Activated CD4-positive, alpha-beta T cell treated with anti-CD3 and anti-CD28 coated beads, Interleukin-10, Interleukin-2, amounts not matched to agents 100 ng/mL and 50 ng/mL, durations not matched to agents 16 hours and 8 hours (primary cell): ENCODE measurements at regions not wholly inside any gene's neighbourhood (a gene's known extent, or its start where the extent isn't known, plus 50 kb on each side); places are given as distances from the start of the nearest gene placed in this dataset.

Experiments used
- DNase-seq: peaks from one replicate; pipeline ENCODE4 v3.0.0-alpha.2; 2020

DNA sequence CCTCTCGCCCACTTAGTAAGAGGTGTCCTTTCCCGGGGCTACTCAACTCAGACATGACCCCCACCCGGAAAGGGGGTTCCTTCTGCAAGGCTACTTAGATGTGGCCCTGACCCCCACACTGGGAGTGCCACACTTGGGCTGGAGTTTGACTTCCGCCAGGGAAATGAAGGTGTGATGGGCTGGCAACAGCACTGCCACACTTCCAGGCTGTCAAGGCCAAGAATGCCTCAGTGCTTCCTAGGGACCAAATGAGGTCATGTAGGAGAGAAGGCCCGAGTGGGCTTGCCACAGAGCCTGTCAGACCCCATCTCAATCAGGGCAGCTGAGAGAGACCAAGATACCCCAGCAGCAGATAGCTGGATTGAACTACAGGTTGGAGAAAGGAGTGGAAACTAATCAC is 55.5 kb downstream of the DRD1 start:
- DNase-seq = no peak

DNA sequence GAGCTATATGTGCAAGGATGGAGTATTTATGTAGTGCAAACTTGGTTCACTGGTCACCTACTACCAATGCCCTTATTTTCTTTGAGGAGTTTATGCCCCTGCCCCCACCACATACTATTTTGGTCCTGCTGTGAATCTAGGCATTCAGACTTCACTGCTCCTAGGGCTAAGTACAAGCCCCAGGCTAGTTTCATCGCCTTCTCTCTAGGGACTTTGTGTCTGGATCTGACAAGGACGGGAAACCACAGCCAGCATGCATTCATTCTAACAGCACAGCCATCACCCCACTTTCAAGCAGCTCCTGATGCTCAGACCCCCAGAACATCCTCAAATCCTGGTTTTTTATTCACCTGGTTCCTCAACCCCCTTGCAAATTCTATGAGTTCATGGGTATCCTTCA is 56.8 kb downstream of the DRD1 start:
- DNase-seq = no peak

DNA sequence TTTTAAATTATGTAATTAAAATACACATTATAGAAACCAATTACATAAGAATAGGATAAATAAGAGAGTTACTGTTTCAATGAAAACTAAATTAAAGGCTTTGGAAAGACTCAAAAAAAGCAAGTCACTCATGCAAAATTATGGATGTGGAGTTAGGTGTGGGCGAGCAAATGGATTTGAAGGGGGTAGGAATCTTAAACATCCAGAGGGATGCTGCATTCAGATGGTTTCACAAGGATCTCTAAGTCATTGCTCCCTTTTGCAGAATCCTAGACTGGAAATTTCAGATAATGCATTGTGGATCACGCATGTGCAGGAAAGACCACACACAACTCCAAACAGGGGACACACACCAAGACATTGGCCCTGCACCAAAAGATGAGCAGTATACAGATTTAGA is 57.5 kb downstream of the DRD1 start:
- no peak for DNase-seq

DNA sequence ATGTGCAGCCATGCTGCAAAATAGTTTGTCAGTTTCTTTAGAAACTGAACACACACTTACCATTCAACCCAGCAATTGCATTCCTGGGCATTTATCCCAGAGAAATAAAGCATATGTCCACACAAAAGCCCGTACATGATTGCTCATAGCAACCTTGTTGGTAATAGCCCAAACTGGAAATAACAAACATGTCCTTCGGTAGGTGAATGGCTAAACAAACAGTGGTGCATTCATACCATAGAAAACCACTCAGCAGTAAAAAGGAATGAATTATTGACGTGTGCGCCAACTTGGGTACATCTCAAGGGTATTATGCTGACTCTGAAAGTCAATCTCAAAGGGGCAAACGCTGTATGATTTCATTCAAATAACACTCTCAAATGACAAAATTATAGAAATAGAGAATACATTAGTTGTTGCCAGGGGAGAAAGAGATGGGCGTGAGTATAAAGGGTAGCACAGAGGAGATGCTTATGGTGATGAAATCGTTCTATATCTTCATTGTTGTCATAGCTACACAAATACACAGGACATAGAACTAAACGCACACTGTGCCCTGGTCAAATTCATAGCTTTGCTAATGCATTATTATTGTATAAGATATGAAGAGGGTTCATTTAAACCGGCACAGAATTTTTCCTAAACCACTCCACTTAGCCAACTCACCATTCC is 58.2 kb downstream of the DRD1 start:
- DNase-seq = no peak

DNA sequence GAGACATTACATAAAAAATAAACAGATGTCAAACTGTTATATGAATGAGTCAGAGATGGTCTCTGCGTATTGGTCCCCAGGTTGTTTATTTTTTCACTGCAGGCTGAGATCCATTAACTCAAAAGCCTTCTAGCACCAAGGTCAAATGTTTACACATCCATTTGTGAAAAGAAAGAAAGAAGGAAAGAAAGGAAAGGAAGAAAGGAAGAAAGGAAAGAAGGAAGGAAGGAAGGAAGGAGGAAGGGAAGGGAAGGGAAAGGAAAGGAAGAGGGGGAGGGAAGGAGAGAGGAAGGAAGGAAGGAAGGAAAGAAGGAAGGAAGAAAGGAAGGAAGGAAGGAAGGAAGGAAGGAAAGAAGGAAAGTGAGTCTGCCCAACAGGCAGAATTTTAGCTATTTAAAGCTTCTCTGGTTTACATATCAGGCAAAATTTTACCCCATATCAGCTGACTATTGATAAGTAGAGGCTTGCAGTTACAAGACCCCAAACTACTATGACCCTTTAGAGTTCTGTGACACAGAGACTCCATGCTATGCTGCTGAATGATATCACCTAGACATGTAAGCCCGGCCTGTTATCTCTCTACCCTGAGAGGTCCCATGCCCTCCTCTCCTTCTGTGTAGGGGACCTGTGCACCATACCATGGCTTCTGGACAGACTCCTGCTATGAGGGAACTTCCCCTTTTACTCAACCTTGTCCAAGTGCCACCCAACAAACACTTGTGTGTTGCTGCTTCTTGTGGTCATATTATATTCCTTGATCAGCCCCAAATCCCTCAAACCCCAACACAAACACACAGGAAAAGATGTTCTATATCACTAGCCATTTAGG is 59.0 kb downstream of the DRD1 start:
- DNase-seq = no peak

DNA sequence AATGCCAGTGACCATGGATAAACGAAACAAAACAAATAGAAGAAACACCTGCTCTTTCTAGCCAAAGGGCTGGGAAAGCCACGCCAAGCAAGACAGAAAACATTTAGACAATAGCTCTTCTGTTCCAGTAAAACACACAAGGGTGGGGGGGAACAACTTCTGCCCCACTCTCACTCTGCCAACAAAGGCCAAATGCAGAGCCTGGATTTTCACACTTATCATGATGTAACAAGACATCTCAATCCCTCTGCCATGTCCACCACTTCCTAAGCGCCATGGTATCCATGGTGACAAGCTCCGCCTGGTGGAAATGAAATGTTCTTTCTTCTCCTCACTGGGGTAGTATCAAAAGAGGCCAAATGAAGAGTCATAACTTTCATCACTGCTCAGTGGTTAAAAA is 60.6 kb downstream of the DRD1 start:
- no peak for DNase-seq

DNA sequence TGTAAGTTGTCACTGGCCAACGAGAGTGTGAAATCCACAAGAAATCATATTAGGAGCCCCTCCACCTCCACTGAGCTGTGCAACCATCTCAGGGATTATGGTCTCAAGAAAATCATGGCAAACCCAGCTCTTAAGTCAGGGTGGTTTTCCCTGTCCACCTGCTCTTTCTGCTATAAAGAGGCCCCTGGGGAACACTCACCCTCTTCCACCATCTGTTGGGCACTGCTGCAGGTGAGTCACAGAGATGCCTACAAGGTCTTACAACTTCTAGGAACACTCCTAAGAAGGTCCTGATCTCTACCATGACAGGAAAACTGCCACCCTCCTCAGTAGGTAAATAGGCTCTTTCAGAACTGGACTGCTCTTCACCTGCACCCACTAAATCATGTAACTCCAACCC is 61.8 kb downstream of the DRD1 start:
- DNase-seq = no peak

DNA sequence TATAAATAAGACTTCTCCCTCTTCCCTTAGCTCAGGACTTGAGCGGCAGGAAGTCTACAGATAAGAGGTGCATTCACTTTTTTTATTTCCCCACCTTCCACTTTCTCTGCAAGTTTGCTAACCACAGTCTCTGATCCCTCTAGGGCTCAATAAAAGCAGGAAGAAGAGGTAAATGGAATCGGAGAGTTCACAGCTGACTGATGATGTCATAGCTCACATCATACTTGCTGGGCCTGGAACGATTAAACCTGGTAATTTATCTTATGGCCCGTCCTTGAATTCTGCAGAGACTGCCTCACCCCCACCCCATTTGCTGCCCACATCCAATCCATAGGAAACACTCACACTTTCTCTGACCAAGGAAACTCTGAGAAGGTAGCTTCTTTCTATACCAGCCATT is 62.9 kb downstream of the DRD1 start:
- no peak for DNase-seq

DNA sequence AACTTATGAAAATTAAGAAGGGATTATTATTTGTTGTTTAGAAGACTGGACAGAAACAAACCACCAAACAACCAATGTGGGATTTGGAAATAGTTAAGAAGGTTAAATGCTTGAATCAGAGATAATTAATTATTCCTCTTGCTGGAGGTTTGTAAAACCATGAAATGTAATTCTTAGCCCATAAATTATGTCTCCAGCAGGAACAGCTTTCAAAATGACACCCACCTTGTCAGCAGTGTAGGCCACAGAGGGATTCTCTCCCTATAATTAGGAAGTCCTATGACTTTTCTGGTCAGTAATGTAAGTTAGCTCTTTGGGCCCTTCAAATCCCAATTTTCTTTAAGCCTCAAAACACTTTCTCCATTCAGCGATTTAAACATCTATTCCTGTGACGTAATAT is 63.3 kb downstream of the DRD1 start:
- DNase-seq = no peak

DNA sequence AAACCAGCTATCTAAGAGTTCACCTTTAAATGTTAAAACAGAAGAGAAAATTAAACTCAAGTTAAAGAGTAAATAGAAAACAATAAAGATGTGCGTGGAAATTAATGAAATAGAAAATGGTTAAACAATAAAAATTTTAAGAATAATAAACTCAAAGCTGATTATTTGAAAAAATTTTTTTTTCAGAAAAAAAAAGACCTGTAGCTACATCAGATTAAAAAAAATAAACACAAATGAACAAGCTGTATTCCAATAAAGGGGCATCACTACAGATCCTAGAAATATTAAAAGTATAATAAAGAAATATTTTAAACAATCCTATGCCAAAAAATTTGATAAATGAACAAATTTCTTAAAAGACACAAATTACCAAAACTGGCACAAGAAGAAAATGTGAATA is 64.1 kb downstream of the DRD1 start:
- DNase-seq = no peak

DNA sequence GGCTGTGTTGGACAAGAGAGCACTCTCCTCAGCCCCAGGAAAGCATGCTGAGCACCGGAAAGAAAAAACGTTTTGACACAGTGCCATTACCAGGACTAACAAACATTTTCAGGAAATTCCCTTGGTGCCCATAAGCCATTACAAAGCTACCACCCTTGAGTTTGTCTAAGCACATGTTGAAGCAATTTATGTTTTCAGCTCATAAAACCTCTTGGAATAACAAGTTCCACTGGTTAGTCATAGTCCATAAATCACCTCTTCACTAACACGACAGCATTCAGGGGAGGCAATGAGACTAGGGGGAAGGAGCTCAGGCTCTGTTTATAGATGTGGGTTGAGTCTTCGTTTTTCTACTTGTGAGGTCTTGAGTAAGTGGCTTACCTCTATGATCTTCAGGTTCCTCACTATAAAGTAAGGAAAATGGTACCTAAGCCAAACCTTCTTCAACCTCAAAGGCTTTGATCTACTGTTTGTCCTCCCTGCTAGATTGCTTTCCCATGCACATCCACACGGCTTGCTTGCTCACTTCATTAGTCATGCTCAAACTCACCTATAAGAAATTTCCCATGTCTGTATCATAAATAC is 65.4 kb downstream of the DRD1 start:
- no peak for DNase-seq

DNA sequence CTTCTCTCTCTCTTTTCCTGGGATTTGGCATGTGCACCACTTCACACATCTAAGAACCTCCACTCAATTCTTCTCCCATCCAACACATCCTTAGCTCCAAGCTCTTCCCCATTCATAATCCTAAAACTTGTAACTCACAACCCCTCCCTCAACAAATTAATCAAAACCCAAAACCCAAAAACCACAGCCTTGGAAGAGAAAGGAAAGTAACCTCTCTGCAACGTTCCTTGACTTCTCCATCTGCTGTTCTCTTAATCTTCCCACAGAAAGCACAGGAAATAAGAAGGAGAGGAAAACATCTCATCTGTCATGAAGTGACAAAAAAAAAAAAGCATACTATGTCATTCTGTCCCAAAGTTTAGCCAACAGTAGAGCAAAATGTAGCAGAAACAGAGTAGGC is 66.2 kb downstream of the DRD1 start:
- no peak for DNase-seq

DNA sequence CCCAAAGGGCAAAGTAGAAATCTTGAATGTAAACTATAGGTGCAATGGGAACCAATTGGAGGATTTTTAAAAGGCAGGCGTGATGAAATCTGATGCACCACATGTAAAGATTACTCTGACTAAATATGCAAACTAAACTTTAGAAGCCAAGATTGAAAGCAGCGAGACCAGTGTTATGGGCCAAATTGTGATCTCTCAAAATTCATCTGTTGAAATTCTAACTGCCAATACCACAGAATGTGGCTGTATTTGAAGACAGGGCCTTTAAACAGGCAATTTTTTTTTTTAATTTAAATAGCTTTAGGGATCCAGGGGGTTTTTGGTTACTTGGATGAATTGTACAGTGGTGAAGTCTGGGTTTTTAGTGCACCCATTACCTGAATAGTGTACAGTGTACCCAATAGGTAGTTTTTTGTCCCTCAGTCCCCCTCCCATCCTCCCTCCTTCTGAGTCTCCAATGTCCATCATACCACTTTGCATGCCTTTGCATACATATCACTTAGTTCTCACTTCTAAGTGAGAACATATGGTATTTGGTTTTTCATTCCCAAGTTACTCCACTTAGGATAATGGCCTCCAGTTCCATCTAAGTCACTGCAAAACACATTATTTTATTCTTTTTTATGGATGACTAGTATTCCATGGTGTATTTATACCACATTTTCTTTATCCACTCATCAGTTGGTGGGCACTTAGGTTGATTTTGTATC is 69.7 kb downstream of the DRD1 start:
- no peak for DNase-seq

DNA sequence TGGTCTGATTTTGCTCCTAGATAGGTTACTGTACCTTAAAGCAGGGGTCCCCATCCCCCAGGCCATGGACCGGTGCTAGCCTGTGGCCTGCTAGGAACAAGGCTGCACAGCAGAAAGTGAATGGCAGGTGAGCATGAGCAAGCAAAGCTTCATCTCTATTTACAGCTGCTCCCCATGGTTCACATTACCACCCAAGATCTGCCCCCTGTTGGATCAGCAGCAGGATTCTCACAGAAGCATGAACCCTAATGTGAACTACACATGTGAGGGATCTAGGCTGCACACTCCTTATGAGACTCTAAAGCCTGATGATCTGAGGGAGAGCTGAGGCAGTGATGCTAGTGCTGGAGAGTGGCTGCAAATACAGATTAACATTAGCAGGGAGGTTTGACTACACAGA is 78.1 kb downstream of the DRD1 start:
- no peak for DNase-seq

DNA sequence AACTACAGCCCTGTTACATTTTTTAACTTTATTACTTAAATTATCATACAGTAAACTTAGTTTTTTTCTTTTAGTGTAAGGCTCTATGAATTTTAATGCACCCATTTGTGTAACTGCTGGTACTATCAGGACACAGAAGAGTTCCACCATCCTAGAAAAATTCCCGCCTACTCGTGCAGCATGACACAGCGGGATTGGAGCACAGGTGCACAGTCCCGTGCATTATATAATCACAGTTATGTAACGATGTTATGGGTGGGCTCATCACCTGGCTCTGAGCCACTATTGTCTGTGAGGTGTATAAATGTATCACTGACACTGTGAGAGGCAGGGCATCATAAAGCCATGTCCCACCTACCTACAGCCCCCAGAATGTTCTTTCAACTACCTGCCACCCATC is 80.7 kb downstream of the DRD1 start:
- no peak for DNase-seq

DNA sequence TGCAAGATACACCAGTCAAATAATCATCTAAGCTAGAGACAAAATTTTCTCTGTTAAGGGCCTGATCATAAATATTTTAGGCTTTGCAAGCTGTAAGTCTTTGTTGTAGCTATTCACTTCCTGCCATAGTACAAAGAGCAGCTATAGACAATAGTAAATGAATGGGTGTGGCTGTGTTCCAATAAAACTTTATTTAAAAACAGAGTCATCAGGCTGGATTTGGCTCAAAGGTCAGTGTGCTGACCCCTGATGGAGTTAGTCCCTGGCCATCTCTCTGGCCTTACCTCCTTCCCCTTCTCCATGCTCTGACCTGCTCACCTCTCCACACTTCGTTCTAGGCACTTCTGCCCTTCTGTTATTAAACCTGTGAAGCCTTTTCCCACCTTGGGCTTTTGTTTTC is 86.0 kb downstream of the DRD1 start:
- no peak for DNase-seq

DNA sequence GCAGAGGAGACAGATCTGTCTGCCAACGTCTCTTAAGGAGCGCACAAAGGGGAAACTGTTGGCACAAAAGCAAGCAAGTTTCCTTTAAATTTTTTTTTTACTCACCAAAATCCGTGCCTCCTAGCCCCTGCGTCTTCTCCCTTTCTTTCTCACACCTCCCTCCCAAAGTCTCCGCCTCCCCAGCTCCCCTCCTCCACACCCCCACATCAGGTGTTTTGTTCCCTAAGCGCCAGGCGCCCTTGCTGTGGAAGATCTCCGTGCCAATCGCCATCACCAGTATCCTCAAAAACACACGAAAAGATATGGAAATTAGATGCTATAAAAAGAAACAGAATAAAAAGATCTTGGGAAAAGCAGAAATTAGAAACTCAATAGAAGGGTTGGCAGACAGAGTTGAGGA is 87.6 kb downstream of the DRD1 start:
- no peak for DNase-seq

DNA sequence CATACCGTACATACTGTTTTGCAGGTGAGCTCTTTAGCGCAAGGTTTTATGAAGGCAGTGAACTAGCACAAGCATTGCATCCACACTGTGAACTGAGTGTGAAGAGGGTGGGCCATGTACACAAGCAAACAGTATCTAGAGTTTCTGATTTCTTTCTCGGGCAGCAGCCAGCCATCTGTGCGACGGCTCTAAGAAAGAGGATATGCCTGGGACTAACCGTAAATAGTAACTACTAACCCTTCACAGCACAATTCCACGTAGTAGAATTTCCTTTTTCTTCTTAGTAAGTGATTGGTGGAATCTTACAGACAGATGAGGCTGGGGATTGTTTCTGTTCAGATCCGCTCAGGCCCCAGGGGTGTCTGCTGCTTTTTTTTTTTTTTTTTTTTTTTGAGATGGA is 89.0 kb downstream of the DRD1 start:
- no peak for DNase-seq

DNA sequence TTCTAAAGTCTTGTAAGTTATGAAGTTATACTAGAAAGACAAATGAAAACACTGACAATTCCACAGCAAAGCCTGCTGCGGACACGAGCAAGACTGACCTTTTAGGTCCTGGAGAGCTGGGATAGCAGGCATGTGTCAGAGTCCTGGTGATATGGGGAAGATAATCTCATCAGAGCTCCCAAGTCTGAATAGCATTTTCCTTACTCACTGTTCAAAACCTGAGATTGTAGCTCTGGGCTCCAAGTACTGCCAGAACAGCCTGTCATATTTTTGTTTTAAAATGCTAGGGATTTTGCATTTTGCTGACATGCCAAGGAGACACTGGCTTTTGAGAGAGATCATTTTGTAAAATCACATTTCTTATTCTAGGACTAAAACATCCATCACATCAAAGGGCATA is 90.1 kb downstream of the DRD1 start:
- DNase-seq = no peak

DNA sequence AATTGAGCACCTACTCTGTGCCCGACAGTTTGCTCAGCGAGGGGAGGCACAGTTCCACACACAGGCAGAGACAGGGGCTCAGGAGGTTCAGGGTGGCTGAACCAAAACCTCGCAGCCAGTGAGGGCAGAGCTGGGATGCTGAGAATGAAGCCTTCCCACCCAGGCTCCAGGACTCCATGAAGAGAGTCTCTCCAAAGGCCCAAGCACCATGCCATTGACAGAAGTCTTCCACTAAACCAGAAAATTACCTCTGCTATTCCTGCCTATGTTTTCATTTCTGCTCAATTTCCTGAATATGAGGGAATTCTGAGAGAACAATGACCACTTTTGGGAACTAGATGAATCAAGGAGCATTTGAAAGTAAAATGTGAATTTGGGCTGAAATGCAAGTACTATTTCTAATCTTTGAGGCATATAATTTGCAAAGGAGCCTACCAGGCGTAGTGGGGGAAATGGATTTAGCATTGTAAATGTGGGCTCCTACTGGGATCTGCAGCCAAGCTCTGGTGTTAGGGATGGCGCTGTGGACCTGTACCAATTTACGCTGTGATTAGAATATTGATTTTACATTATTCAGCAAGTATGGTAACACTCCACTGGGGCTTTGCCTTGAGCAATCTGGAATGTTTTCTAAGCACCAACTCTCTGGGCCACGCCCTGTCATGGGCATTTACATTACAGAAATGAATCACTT is 91.9 kb downstream of the DRD1 start:
- DNase-seq = no peak

DNA sequence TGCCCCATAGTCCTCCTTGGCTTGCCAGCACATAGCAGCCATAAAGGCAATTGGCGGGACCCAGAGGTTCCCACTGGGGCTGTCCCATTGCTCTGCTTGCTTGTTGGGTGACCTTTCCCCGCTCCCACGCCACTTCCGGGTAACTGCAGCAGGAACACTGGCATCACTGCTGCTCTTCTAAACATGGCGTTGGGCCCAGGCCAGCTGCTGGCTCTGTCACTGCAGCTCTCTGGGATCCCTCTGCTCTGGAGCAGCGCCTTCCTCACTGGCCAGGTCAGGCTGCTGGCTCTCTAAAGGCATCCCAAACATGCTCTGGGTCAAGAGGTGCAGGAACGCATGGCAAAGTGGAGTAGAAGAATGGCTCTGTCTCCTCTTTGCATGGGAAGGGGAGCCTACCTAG is 92.9 kb downstream of the DRD1 start:
- no peak for DNase-seq

DNA sequence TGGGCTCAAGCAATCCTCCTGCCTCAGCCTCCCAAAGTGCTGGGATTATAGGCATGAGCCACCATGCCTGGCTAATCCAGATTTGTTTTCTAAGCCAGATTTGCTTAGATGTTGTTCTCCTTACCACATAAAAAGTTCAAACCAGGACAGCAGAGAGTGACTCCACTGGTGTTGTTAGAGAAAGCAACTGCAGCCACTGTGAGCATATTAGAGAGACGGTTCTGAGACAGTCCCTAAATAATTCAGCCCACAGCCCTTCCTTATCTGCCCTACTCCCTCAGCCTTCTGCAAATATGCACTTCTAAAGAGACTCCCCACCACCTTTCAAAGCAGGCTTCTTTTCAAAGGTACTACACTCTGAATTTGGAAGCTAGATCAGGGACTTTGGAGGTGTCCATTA is 96.1 kb downstream of the DRD1 start:
- no peak for DNase-seq

DNA sequence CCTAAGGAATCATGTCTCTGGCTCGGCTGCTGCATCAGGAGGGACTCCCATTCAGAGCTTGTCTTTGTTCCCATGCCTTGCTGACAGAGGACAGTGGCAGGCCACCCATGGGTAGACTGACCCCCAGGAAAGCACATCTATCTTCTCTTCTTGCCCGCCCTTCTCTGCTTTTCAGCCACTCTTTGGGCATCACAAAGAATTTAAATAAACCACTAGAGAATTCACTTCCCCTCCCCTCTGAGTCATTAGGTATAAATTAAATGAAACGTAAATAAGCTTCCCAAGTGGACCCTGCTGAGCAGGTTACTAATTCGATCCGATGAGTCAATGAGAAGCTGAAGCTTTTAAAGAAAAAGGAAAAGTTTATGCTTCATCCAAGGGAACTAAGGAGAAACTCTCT is 97.0 kb downstream of the DRD1 start:
- DNase-seq = no peak
